GM12878 (cell line): ENCODE measurements at regions not wholly inside any gene's neighbourhood (a gene's known extent, or its start where the extent isn't known, plus 50 kb on each side); places are given as distances from the start of the nearest gene placed in this dataset.

ENCODE experiments used
- BACH1 ChIP-seq: fragments of 450-650 bp; IDR thresholded peaks from 2 replicates; pipeline ENCODE4 v1.6.1; 2017; ENCODE audit warnings: mild to moderate bottlenecking, borderline replicate concordance
- BCL11A ChIP-seq: IDR thresholded peaks from 2 replicates; pipeline ENCODE4 v1.6.1; 2011; ENCODE audit warnings: low read depth, low read length
- E2F4 ChIP-seq: IDR thresholded peaks from 2 replicates; pipeline ENCODE4 v1.6.1; 2012; ENCODE audit warnings: low read depth, low read length, improper control_type of control experiment
- MAX ChIP-seq: IDR thresholded peaks from 2 replicates; pipeline ENCODE4 v1.6.1; 2012; ENCODE audit warnings: low read depth, low read length, improper control_type of control experiment
- MEF2B ChIP-seq: fragments of 450-650 bp; IDR thresholded peaks from 2 replicates; pipeline ENCODE4 v1.6.1; 2018; ENCODE audit warnings: mild to moderate bottlenecking, moderate library complexity; ENCODE audit not compliant: partially characterized antibody, poor library complexity, severe bottlenecking
- MTA3 ChIP-seq: IDR thresholded peaks from 2 replicates; pipeline ENCODE4 v1.6.1; 2012; ENCODE audit warnings: low read length, inconsistent platforms, borderline replicate concordance
- NR2C2 ChIP-seq: IDR thresholded peaks from 2 replicates; pipeline ENCODE4 v1.6.1; 2011; ENCODE audit warnings: borderline replicate concordance, low read depth; ENCODE audit not compliant: control insufficient read depth, insufficient read length
- PRDM15 ChIP-seq: fragments of 450-650 bp; formaldehyde crosslinking; IDR thresholded peaks from 2 replicates; pipeline ENCODE4 v1.4.0; 2020; ENCODE audit warnings: mild to moderate bottlenecking, moderate library complexity
- REST ChIP-seq: IDR thresholded peaks from 2 replicates; pipeline ENCODE4 v1.6.1; 2012; ENCODE audit warnings: mild to moderate bottlenecking, low read depth, low read length
- SIX5 ChIP-seq: IDR thresholded peaks from 2 replicates; pipeline ENCODE4 v1.6.1; 2011; ENCODE audit warnings: mild to moderate bottlenecking, low read depth, low read length, moderate library complexity; ENCODE audit not compliant: severe bottlenecking
- SREBF2 ChIP-seq: IDR thresholded peaks from 2 replicates; pipeline ENCODE4 v1.6.1; 2012; ENCODE audit warnings: mild to moderate bottlenecking, low read length
- SUPT20H ChIP-seq: IDR thresholded peaks from 2 replicates; pipeline ENCODE4 v1.6.1; 2011; ENCODE audit warnings: low read depth, mild to moderate bottlenecking, low read length, moderate library complexity, borderline replicate concordance; ENCODE audit not compliant: control insufficient read depth
- TCF7 ChIP-seq: IDR thresholded peaks from 2 replicates; pipeline ENCODE4 v1.6.1; 2014; ENCODE audit warnings: antibody characterized with exemption, borderline replicate concordance
- WRNIP1 ChIP-seq: IDR thresholded peaks from 2 replicates; pipeline ENCODE4 v1.6.1; 2011; ENCODE audit warnings: low read depth, low read length, improper control_type of control experiment, borderline replicate concordance
- TF ChIP-seq, protein P1 (sequence below): fragments of 450-650 bp; formaldehyde crosslinking; IDR thresholded peaks from 2 replicates; pipeline ENCODE4 v1.5.0; 2022; ENCODE audit warnings: mild to moderate bottlenecking, missing genetic modification characterization
- TF ChIP-seq, protein P2 (sequence below): fragments of 150-350 bp; IDR thresholded peaks from 2 replicates; pipeline ENCODE4 v1.6.1; 2014; ENCODE audit warnings: mild to moderate bottlenecking, low read depth, low read length

GRCh38 chr5:17907094-17907493, 272.8 kb downstream of the TAF11L14 start (continued):
- TF ChIP-seq, protein P1, sequence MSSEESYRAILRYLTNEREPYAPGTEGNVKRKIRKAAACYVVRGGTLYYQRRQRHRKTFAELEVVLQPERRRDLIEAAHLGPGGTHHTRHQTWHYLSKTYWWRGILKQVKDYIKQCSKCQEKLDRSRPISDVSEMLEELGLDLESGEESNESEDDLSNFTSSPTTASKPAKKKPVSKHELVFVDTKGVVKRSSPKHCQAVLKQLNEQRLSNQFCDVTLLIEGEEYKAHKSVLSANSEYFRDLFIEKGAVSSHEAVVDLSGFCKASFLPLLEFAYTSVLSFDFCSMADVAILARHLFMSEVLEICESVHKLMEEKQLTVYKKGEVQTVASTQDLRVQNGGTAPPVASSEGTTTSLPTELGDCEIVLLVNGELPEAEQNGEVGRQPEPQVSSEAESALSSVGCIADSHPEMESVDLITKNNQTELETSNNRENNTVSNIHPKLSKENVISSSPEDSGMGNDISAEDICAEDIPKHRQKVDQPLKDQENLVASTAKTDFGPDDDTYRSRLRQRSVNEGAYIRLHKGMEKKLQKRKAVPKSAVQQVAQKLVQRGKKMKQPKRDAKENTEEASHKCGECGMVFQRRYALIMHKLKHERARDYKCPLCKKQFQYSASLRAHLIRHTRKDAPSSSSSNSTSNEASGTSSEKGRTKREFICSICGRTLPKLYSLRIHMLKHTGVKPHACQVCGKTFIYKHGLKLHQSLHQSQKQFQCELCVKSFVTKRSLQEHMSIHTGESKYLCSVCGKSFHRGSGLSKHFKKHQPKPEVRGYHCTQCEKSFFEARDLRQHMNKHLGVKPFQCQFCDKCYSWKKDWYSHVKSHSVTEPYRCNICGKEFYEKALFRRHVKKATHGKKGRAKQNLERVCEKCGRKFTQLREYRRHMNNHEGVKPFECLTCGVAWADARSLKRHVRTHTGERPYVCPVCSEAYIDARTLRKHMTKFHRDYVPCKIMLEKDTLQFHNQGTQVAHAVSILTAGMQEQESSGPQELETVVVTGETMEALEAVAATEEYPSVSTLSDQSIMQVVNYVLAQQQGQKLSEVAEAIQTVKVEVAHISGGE = no peak
- no peak for TF ChIP-seq NR2C2
- TF ChIP-seq REST = no peak
- no peak for TF ChIP-seq SREBF2
- peak; percentile 88 for TF ChIP-seq MEF2B
- TF ChIP-seq WRNIP1 = no peak
- no peak for TF ChIP-seq SIX5
- no peak for TF ChIP-seq MTA3
- TF ChIP-seq MAX = no peak
- 0 out of 2 replicates have a peak, but pooled peaks have one; percentile 58 for TF ChIP-seq BCL11A
- no peak for TF ChIP-seq PRDM15 (CRISPR knock-in tag)
- peak; percentile 94 for TF ChIP-seq TCF7
- TF ChIP-seq, protein P2, sequence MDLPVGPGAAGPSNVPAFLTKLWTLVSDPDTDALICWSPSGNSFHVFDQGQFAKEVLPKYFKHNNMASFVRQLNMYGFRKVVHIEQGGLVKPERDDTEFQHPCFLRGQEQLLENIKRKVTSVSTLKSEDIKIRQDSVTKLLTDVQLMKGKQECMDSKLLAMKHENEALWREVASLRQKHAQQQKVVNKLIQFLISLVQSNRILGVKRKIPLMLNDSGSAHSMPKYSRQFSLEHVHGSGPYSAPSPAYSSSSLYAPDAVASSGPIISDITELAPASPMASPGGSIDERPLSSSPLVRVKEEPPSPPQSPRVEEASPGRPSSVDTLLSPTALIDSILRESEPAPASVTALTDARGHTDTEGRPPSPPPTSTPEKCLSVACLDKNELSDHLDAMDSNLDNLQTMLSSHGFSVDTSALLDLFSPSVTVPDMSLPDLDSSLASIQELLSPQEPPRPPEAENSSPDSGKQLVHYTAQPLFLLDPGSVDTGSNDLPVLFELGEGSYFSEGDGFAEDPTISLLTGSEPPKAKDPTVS = no peak
- TF ChIP-seq SUPT20H = no peak
- TF ChIP-seq BACH1 = no peak
- no peak for TF ChIP-seq E2F4
